ENCODE measurements at regions not wholly inside any gene's neighbourhood (a gene's known extent, or its start where the extent isn't known, plus 50 kb on each side); places are given as distances from the start of the nearest gene placed in this dataset.

DNA sequence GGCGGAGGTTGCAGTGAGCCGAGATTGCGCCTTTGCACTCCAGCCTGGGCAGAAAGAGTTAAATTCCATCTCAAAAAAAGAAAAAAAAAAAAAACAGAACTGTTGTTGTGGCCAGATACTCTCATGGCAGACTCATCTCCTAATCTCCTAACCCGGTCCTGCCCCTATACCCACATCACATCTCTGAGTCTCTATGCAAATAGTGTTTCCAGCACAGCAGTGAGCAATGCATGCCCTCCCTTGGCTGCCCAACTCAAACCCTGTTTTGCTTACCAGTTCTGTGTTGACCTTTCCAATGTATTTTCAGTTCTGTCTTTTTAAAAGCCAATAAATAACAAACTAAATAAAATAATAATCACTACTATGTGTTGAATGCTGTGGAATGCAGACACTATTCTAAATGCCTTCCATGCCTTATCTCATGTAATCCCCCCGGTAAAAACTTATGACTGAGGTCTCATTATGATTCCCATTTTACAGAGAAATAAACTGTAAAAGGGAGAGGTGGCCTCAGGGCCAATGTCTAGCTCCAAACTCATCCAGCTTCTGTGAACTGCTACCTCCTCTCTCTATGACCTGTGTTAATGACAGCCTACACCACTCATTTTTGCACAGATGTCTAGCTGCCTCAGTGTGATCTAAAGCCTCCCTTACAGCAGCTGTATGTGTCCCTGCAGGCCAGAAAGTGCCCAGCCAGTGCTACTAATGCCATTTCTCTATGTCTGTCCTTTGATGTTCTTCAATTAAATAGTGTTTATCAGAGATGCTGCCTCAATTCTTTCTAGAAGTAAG lies 289.8 kb downstream of the HS3ST3B1 start:
- TF ChIP-seq ZKSCAN8 (CRISPR knock-in tag; IDR thresholded peaks at IDR 0.05; ENCODE audit: borderline replicate concordance) (no peak), ZNF274 (CRISPR knock-in tag; IDR thresholded peaks at IDR 0.05) (no peak), ZNF746 (CRISPR knock-in tag; IDR thresholded peaks at IDR 0.05) (no peak), MAFF (IDR thresholded peaks at IDR 0.05; ENCODE audit: low read depth, low read length) (no peak), TCF12 (IDR thresholded peaks at IDR 0.05) (no peak), TCF12 (CRISPR knock-in tag; IDR thresholded peaks at IDR 0.05) (no peak), ZNF331 (CRISPR knock-in tag; IDR thresholded peaks at IDR 0.05) (no peak), STAT6 (CRISPR knock-in tag; IDR thresholded peaks at IDR 0.05; ENCODE audit: borderline replicate concordance) (no peak)
- TF ChIP-seq, protein P1, sequence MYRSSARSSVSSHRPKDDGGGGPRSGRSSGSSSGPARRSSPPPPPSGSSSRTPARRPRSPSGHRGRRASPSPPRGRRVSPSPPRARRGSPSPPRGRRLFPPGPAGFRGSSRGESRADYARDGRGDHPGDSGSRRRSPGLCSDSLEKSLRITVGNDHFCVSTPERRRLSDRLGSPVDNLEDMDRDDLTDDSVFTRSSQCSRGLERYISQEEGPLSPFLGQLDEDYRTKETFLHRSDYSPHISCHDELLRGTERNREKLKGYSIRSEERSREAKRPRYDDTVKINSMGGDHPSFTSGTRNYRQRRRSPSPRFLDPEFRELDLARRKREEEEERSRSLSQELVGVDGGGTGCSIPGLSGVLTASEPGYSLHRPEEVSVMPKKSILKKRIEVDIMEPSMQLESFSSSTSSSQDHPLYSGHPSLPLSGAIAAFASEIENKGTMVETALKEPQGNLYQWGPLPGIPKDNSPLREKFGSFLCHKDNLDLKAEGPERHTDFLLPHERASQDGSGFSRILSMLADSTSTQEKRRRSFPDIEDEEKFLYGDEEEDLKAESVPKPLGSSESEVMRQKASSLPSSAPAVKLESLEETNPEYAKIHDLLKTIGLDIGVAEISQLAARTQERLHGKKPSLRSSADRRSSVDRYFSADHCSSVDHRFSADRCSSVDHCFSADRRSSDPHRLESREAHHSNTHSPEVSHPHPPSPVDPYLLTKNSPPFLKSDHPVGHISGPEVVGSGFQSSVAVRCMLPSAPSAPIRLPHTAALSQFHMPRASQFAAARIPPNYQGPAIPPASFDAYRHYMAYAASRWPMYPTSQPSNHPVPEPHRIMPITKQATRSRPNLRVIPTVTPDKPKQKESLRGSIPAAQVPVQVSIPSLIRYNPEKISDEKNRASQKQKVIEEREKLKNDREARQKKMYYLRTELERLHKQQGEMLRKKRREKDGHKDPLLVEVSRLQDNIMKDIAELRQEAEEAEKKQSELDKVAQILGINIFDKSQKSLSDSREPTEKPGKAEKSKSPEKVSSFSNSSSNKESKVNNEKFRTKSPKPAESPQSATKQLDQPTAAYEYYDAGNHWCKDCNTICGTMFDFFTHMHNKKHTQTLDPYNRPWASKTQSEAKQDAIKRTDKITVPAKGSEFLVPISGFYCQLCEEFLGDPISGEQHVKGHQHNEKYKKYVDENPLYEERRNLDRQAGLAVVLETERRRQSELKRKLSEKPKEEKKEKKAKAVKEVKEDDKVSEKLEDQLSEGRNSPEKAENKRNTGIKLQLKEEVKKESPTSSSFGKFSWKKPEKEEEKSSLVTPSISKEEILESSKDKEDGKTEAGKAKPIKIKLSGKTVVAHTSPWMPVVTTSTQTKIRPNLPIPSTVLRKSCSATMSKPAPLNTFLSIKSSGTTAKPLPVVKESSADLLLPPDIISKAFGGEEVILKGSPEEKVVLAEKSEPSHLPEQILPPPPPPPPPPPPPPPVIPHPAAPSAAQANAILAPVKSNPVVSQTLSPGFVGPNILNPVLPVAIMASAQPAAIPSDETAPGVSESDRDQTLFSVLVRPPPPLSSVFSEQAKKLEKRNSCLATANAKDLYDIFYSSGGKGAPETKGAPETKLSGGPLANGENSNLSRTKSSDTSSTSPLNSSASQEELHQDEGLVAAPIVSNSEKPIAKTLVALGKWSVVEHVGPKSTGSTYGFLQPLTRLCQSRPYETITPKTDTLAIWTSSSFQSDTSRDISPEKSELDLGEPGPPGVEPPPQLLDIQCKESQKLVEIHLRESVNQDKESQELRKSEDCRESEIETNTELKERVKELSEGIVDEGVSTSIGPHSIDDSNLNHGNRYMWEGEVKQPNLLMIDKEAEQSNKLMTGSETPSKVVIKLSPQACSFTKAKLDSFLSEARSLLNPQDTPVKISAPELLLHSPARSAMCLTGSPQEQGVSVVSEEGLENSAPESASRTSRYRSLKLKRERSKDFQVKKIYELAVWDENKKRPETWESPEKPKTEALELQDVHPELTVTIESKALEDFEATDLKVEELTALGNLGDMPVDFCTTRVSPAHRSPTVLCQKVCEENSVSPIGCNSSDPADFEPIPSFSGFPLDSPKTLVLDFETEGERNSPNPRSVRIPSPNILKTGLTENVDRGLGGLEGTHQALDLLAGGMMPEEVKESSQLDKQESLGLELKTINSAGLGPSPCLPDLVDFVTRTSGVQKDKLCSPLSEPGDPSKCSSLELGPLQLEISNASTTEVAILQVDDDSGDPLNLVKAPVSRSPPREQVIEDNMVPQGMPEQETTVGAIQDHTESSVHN (CRISPR knock-in tag; IDR thresholded peaks at IDR 0.05): no peak

All from HepG2 (cell line).